ENCODE measurements at regions not wholly inside any gene's neighbourhood (a gene's known extent, or its start where the extent isn't known, plus 50 kb on each side); places are given as distances from the start of the nearest gene placed in this dataset.
"Not testable (repeated sequence)": the region's sequence is repeated elsewhere in the genome, so short reads cannot be mapped to it uniquely, and the experiment has no call there.

DNA sequence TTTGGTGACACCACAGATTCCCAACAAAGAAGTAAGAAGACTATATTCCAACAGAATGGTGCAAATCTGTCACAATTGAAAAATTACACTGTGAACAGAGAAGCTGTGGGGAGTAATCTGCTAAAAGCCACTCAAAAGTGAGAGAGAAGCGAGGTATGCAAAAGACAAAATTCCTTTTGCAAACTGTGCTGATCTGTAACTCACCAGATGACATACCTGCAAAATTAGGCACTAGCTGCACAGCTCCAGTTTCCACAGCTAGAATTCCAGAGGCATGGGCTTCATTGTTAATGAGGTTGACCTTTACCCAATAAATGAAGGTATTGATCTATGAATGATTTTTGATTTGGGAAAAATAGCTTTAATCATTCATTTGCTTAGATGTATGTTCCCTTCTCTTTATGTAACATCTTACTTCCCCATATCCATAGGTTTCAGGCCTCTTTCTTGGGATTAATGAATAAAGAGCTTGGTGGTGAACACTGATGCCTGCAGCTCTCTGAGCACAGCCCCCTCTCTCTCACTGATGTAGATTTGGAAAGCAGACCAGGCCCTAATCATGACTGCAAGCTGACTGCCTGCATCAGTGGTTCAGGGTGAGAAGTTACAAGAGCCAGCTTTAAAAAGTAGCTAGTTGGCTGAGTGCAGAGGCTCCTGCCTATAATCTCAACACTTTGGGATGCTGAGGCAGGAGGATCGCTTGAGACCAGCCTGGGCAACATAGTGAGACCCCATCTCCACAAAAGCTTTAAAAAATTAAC is 85.2 kb downstream of the LACC1 start:
- H3K27ac ChIP-seq (ENCODE audit: low read depth in 2 of 2, low read length in 2 of 2): no peak overlapping the region
- H3K36me3 ChIP-seq (ENCODE audit: control insufficient read depth in 2 of 3, insufficient read depth in 3 of 3, low read length in 3 of 3): no peaks in the 10 kb centered on the region
- no peak overlapping the region for H3K9ac ChIP-seq (ENCODE audit: low read length in 3 of 3)
- no peaks in the 10 kb centered on the region for H3K9me3 ChIP-seq (ENCODE audit: control insufficient read depth in 2 of 3, insufficient read depth in 1 of 3, low read length in 3 of 3)
- intact Hi-C loops (cut with DNase I): no loop called here
- H3K4me1 ChIP-seq (ENCODE audit: control insufficient read depth in 2 of 3, insufficient read depth in 2 of 3, low read depth in 1 of 3, low read length in 3 of 3): no peaks in the 10 kb centered on the region
- DNase-seq (no peak), FAIRE-seq (no peak)
- H3K27me3 ChIP-seq (ENCODE audit: control insufficient read depth, insufficient read depth, low read length): no peaks in the 10 kb centered on the region
- TF ChIP-seq, protein P1, sequence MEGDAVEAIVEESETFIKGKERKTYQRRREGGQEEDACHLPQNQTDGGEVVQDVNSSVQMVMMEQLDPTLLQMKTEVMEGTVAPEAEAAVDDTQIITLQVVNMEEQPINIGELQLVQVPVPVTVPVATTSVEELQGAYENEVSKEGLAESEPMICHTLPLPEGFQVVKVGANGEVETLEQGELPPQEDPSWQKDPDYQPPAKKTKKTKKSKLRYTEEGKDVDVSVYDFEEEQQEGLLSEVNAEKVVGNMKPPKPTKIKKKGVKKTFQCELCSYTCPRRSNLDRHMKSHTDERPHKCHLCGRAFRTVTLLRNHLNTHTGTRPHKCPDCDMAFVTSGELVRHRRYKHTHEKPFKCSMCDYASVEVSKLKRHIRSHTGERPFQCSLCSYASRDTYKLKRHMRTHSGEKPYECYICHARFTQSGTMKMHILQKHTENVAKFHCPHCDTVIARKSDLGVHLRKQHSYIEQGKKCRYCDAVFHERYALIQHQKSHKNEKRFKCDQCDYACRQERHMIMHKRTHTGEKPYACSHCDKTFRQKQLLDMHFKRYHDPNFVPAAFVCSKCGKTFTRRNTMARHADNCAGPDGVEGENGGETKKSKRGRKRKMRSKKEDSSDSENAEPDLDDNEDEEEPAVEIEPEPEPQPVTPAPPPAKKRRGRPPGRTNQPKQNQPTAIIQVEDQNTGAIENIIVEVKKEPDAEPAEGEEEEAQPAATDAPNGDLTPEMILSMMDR (IDR thresholded peaks at IDR 0.05; ENCODE audit: borderline replicate concordance, extremely low read depth, insufficient read depth): no peak
- no peak overlapping the region for H3K4me3 ChIP-seq (ENCODE audit: low read length in 3 of 3)

DNA sequence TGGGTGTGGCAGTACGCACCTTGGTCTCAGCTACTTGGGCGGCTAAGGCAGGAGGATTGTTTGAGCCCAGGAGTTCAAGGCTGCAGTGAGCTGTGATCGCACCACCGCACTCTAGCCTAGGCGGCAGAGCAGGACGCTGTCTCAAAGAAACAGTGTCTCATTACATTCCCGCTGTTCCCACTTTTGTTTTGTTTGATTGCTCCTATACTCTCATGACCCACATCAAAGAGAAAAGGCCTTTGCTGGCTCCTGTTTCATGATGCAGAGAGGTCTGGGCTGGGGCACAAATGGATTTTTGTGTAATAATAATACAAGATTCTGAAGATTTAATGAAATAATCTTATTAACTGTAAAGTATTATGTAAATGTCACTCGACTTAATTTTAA is 85.7 kb downstream of the LACC1 start:
- H3K9ac ChIP-seq (ENCODE audit: low read length in 3 of 3): no peak overlapping the region
- TF ChIP-seq, protein P1 (IDR thresholded peaks at IDR 0.05; ENCODE audit: borderline replicate concordance, extremely low read depth, insufficient read depth): no peak
- no peaks in the 10 kb centered on the region for H3K9me3 ChIP-seq (ENCODE audit: control insufficient read depth in 2 of 3, insufficient read depth in 1 of 3, low read length in 3 of 3)
- no peaks in the 10 kb centered on the region for H3K36me3 ChIP-seq (ENCODE audit: control insufficient read depth in 2 of 3, insufficient read depth in 3 of 3, low read length in 3 of 3)
- no peaks in the 10 kb centered on the region for H3K4me1 ChIP-seq (ENCODE audit: control insufficient read depth in 2 of 3, insufficient read depth in 2 of 3, low read depth in 1 of 3, low read length in 3 of 3)
- FAIRE-seq (no peak), DNase-seq (peak in 3 of 5 donors; percentile 26 to 60 (median 51))
- H3K4me3 ChIP-seq (ENCODE audit: low read length in 3 of 3): no peak overlapping the region
- no peaks in the 10 kb centered on the region for H3K27me3 ChIP-seq (ENCODE audit: control insufficient read depth, insufficient read depth, low read length)
- no peak overlapping the region for H3K27ac ChIP-seq (ENCODE audit: low read depth in 2 of 2, low read length in 2 of 2)
- intact Hi-C loops (cut with DNase I): no loop called here

DNA sequence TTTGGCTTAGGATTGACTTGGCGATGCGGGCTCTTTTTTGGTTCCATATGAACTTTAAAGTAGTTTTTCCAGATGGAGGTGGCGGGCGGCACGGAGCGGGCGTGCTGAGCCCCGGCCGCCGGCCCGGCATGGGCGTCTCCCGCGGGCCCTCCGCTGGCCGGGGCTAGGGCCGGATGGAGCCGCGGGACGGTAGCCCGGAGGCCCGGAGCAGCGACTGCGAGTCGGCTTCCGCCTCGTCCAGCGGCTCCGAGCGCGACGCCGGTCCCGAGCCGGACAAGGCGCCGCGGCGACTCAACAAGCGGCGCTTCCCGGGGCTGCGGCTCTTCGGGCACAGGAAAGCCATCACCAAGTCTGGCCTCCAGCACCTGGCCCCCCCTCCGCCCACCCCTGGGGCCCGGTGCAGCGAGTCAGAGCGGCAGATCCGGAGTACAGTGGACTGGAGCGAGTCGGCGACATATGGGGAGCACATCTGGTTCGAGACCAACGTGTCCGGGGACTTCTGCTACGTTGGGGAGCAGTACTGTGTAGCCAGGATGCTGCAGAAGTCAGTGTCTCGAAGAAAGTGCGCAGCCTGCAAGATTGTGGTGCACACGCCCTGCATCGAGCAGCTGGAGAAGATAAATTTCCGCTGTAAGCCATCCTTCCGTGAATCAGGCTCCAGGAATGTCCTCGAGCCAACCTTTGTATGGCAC is 88.7 kb downstream of the LACC1 start:
- DNase-seq; intact Hi-C loops (cut with DNase I); H3K27ac ChIP-seq (ENCODE audit: low read depth in 2 of 2, low read length in 2 of 2); H3K9ac ChIP-seq (ENCODE audit: low read length in 3 of 3); H3K36me3 ChIP-seq (ENCODE audit: control insufficient read depth in 2 of 3, insufficient read depth in 3 of 3, low read length in 3 of 3); H3K27me3 ChIP-seq (ENCODE audit: control insufficient read depth, insufficient read depth, low read length); H3K9me3 ChIP-seq (ENCODE audit: control insufficient read depth in 2 of 3, insufficient read depth in 1 of 3, low read length in 3 of 3); H3K4me1 ChIP-seq (ENCODE audit: control insufficient read depth in 2 of 3, insufficient read depth in 2 of 3, low read depth in 1 of 3, low read length in 3 of 3); H3K4me3 ChIP-seq (ENCODE audit: low read length in 3 of 3); FAIRE-seq: not testable (repeated sequence)

DNA sequence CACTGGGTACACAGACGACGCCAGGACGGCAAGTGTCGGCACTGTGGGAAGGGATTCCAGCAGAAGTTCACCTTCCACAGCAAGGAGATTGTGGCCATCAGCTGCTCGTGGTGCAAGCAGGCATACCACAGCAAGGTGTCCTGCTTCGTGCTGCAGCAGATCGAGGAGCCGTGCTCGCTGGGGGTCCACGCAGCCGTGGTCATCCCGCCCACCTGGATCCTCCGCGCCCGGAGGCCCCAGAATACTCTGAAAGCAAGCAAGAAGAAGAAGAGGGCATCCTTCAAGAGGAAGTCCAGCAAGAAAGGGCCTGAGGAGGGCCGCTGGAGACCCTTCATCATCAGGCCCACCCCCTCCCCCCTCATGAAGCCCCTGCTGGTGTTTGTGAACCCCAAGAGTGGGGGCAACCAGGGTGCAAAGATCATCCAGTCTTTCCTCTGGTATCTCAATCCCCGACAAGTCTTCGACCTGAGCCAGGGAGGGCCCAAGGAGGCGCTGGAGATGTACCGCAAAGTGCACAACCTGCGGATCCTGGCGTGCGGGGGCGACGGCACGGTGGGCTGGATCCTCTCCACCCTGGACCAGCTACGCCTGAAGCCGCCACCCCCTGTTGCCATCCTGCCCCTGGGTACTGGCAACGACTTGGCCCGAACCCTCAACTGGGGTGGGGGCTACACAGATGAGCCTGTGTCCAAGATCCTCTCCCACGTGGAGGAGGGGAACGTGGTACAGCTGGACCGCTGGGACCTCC is 89.4 kb downstream of the LACC1 start:
- H3K4me1 ChIP-seq (ENCODE audit: control insufficient read depth in 2 of 3, insufficient read depth in 2 of 3, low read depth in 1 of 3, low read length in 3 of 3); H3K4me3 ChIP-seq (ENCODE audit: low read length in 3 of 3); H3K27me3 ChIP-seq (ENCODE audit: control insufficient read depth, insufficient read depth, low read length); intact Hi-C loops (cut with DNase I); H3K9ac ChIP-seq (ENCODE audit: low read length in 3 of 3); H3K27ac ChIP-seq (ENCODE audit: low read depth in 2 of 2, low read length in 2 of 2); H3K9me3 ChIP-seq (ENCODE audit: control insufficient read depth in 2 of 3, insufficient read depth in 1 of 3, low read length in 3 of 3); FAIRE-seq; H3K36me3 ChIP-seq (ENCODE audit: control insufficient read depth in 2 of 3, insufficient read depth in 3 of 3, low read length in 3 of 3); DNase-seq: not testable (repeated sequence)

DNA sequence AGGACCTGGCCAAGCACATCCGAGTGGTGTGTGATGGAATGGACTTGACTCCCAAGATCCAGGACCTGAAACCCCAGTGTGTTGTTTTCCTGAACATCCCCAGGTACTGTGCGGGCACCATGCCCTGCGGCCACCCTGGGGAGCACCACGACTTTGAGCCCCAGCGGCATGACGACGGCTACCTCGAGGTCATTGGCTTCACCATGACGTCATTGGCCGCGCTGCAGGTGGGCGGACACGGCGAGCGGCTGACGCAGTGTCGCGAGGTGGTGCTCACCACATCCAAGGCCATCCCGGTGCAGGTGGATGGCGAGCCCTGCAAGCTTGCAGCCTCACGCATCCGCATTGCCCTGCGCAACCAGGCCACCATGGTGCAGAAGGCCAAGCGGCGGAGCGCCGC is 90.2 kb downstream of the LACC1 start:
- H3K9ac ChIP-seq (ENCODE audit: low read length in 3 of 3); H3K27ac ChIP-seq (ENCODE audit: low read depth in 2 of 2, low read length in 2 of 2); H3K36me3 ChIP-seq (ENCODE audit: control insufficient read depth in 2 of 3, insufficient read depth in 3 of 3, low read length in 3 of 3); H3K4me3 ChIP-seq (ENCODE audit: low read length in 3 of 3); FAIRE-seq; DNase-seq; H3K27me3 ChIP-seq (ENCODE audit: control insufficient read depth, insufficient read depth, low read length); intact Hi-C loops (cut with DNase I); H3K9me3 ChIP-seq (ENCODE audit: control insufficient read depth in 2 of 3, insufficient read depth in 1 of 3, low read length in 3 of 3); H3K4me1 ChIP-seq (ENCODE audit: control insufficient read depth in 2 of 3, insufficient read depth in 2 of 3, low read depth in 1 of 3, low read length in 3 of 3): not testable (repeated sequence)

DNA sequence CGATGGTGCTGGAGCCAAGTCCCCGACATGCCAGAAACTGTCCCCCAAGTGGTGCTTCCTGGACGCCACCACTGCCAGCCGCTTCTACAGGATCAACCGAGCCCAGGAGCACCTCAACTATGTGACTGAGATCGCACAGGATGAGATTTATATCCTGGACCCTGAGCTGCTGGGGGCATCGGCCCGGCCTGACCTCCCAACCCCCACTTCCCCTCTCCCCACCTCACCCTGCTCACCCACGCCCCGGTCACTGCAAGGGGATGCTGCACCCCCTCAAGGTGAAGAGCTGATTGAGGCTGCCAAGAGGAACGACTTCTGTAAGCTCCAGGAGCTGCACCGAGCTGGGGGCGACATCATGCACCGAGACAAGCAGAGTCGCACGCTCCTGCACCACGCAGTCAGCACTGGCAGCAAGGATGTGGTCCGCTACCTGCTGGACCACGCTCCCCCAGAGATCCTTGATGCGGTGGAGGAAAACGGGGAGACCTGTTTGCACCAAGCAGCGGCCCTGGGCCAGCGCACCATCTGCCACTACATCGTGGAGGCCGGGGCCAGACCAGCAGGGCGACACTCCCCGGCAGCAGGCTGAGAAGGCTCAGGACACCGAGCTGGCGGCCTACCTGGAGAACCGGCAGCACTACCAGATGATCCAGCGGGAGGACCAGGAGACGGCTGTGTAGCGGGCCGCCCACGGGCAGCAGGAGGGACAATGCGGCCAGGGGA is 91.0 kb downstream of the LACC1 start:
- H3K9ac ChIP-seq (ENCODE audit: low read length in 3 of 3); H3K4me1 ChIP-seq (ENCODE audit: control insufficient read depth in 2 of 3, insufficient read depth in 2 of 3, low read depth in 1 of 3, low read length in 3 of 3); H3K9me3 ChIP-seq (ENCODE audit: control insufficient read depth in 2 of 3, insufficient read depth in 1 of 3, low read length in 3 of 3); H3K36me3 ChIP-seq (ENCODE audit: control insufficient read depth in 2 of 3, insufficient read depth in 3 of 3, low read length in 3 of 3); H3K27me3 ChIP-seq (ENCODE audit: control insufficient read depth, insufficient read depth, low read length); FAIRE-seq; H3K4me3 ChIP-seq (ENCODE audit: low read length in 3 of 3); intact Hi-C loops (cut with DNase I); H3K27ac ChIP-seq (ENCODE audit: low read depth in 2 of 2, low read length in 2 of 2): not testable (repeated sequence)
- peak in 1 of 5 donors; percentile 64 for DNase-seq

Data from kidney (tissue), 13 donors.